ENCODE measurements at regions not wholly inside any gene's neighbourhood (a gene's known extent, or its start where the extent isn't known, plus 50 kb on each side); places are given as distances from the start of the nearest gene placed in this dataset.

DNA sequence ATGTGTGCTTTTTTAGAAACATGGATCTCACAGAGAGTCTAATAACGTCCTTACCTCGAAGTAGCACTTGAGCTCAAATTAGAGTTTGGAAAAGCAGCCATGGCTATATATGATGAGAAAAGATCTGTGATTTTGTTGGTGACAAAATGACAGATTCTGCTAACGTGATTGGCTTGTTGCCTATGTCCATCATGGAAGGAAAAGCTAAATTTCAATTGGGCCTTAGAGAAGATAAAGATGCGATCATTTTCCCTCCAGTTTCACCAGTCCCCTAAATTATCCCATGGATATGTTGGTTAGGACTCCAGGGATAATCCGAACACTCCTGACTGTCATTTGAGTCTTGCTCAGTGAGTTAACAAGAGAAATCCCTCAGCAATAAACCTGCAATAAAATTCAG, 175.8 kb downstream of the C16orf95 start:
- TF ChIP-seq, protein P1, sequence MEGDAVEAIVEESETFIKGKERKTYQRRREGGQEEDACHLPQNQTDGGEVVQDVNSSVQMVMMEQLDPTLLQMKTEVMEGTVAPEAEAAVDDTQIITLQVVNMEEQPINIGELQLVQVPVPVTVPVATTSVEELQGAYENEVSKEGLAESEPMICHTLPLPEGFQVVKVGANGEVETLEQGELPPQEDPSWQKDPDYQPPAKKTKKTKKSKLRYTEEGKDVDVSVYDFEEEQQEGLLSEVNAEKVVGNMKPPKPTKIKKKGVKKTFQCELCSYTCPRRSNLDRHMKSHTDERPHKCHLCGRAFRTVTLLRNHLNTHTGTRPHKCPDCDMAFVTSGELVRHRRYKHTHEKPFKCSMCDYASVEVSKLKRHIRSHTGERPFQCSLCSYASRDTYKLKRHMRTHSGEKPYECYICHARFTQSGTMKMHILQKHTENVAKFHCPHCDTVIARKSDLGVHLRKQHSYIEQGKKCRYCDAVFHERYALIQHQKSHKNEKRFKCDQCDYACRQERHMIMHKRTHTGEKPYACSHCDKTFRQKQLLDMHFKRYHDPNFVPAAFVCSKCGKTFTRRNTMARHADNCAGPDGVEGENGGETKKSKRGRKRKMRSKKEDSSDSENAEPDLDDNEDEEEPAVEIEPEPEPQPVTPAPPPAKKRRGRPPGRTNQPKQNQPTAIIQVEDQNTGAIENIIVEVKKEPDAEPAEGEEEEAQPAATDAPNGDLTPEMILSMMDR (IDR thresholded peaks at IDR 0.05; ENCODE audit: low read length), result no peak
- TF ChIP-seq EZH2 (optimal IDR thresholded peaks at IDR 0.05; ENCODE audit: low read depth, low read length), result no peak
